NCI-H2227 treated with DMSO at 0.1 percent for 48 hours (cell line): ENCODE measurements at regions not wholly inside any gene's neighbourhood (a gene's known extent, or its start where the extent isn't known, plus 50 kb on each side); places are given as distances from the start of the nearest gene placed in this dataset.
"Not testable (repeated sequence)": the region's sequence is repeated elsewhere in the genome, so short reads cannot be mapped to it uniquely, and the experiment has no call there.

Source experiments
- DNase-seq: peaks from one replicate; lab custom pipeline; 2025; lab: John Stamatoyannopoulos, UW

DNA sequence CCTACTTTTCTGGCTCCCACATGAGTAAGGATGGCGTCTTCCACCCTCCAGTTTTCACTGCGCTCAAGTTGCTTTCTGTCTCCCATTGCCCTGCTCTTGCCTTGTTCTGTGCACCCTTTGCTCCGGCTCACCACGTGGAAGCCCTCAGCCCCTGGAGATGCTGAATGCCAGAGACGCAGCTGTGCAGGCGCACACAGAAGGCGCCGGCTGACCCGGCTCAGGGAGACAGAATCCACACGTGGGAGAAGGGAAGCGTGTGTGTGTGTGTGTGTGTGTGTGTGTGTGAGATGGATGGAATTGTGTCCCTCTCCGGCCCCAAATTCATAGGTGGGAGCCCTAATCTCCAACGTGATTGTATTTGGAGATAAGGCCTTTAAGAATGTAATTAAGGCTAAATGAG lies 118.2 kb upstream of the ERRFI1 start:
- no peak for DNase-seq

DNA sequence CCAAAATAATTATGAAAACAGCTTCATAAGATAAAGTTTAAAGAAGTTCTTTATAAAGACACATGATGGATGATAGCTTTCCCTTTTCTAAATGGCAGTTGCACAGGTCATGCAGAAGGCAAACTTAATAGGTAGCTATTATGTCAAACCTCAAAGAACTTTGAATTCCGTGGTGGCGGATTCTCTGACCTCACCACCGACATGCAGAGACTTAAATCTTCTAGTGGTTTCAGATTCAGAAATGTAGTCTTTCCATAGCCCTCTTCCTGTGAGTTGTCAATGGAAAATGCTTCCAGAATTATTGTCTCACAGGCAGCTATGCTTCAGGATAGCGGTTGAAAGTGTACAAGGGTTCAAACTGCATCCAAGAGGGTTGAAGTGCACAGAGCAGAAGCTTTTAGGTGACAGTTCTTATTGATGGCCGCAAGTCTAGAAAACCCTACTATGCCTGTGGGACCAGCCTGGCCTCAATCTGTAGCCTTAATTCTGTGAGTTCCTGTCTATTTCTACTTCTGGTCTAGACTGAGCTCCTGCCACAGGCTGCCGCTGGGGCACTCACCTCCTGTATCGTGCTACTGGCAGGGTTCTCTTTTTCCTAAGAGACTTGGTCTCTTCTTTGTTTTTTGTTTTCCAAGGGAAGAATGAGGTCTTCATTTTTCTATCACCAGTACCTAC lies 117.0 kb upstream of the ERRFI1 start:
- peak; percentile 82 for DNase-seq

DNA sequence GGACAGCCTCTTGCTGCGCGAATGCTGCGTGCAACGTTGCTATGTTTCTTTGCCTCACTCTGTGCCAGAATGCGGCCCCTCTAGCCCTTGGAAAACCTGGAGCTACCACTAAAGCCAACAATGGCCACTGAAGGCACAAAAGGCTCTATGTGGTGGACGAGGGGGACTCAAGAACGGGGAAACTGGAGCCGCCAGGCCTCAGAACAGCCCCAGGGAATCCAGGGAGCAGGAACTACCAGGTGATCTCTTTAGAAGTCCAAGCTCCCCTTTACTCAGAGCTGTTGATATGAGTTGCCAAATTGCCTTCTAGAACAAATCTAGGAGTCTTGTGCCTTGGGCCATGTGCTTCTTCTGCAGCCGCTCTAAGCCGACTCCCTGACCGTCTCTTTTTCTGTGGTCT lies 113.8 kb upstream of the ERRFI1 start:
- no peak for DNase-seq

DNA sequence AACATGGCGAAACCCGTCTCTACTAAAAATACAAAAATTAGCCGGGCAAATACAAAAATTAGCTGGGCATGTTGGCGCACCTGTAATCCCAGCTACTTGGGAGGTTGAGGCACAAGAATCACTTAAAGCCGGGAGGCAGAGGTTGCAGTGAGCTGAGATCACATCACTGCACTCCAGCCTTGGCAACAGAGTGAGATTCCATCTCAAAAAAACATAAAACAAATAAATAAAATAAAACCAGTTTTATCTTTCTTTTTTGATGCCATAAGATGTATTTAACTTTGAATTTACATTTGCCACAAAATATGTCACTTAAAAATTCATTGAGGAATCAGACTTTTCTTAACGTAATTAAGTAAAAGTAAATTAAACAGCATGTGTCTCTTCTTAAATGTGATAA lies 113.3 kb upstream of the ERRFI1 start:
- DNase-seq = no peak

DNA sequence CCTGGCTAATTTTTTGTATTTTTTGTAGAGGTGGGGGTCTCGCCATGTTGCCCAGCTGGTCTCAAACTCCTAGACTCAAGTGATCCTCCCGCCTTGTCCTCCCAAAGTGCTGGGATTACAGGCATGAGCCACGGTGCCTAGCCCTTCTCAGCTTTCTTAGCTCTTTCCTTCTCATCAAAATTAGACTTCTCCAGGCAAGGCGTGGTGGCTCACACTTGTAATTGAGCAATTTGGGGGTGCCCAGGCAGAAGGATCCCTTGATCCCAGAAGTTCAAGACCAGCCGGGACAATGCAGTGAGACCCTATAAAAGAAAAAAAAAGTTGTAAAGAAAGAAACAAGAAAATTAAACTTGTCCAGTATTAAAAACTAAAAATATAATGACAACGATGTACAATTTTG lies 112.6 kb upstream of the ERRFI1 start:
- DNase-seq = no peak

DNA sequence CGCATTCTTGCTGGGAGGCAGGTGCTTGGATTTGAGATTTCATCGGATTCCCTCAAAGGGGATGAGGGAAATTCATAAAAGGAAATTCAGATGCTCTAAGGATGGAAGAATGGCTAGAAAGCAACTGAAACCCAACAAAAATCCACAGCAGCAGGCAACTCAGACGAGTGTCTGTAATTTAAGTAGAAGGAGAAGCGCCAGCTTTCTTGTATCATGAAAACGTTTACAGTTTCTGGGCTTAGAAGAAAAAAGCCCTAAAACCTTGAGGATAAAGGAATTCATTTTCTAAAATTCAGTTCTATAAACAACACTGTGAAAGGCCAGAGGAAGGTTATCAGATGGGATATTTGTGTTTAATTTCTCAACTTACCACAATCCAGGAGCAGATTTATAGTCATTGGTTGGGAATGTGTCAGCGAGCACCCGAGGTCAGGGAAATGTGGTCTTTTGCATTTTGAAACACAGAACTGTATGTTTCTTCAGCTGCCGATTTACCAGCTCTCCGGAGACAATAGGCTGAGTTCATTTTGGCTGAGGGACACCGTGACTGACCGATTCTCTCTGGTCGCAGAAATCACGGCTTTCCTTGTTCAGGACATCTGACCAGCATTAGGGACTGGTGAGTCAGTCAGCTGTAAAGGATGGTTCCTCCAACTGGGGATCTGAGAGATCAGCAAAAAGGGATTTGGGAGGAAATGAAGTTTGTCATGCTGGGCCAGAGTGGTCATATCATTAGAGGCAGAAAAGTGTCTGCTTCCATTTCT lies 111.6 kb upstream of the ERRFI1 start:
- DNase-seq = no peak

DNA sequence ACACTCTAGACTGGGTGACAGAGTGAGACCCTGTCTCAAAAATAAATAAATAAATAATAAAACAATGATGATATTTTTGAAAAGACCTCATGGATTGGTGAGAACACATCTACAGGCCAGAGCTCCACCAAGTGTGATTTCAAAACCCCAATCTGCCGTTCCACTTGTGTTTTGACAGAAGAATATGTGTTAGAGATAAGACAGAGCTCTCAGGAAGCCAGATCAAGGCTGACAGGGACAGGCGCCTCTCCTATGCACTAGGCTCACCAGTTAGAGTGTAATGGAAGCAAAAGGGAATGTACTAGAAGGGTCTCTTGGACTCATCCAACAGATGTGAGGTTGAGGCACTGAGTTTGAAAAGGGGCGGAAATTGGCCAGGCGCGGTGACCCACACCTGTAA lies 110.7 kb upstream of the ERRFI1 start:
- DNase-seq = no peak

DNA sequence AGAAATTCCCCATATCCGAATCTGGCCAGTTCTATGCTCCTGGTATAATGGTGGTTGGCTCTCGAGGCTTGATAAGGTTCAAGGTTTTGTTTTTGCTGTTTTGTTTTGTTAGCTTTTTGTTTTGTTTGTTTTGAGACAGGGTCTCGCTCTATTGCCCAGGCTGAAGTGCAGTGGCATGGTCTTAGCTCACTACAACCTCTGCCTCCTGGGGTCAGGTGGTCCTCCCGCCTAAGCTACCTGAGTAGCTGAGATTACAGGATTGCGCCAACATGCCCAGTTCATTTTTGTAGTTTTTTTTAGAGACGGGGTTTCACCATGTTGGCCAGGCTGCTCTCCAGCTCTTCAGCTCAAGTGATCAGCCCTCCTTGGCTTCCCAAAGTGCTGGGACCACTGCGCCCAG lies 109.1 kb upstream of the ERRFI1 start:
- DNase-seq = no peak

DNA sequence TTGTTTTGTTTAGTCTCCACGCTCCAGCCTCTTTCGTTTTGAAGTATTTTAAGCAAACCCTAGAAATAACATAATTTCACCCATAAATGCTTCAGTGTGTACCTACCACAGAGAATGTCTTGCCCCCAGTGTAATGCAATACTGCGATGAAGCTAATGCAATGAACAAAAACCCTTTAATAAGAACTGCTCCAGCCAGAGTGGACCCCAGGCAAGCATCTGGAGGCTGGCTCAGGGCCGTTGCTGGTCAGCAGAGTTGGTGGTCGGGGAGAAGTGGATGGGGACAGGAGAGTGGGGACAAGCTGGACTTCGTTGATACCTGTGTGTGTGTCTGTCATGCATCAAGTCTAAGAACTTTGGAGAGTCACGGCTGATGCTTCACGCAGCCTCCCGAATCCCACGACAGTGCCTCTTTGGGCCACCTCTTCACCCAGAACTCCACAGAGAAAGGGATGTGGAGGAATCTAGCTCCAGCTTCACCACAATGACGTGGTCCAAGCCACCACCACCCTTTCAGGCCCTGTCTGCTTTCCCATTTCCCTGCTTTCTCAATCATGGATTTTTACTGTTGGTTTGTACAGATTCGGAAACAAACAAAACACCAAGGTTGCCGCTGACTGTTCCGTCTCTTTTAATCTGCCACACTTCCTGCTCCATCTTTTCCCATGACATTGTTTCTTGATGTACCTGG lies 108.6 kb upstream of the ERRFI1 start:
- no peak for DNase-seq

DNA sequence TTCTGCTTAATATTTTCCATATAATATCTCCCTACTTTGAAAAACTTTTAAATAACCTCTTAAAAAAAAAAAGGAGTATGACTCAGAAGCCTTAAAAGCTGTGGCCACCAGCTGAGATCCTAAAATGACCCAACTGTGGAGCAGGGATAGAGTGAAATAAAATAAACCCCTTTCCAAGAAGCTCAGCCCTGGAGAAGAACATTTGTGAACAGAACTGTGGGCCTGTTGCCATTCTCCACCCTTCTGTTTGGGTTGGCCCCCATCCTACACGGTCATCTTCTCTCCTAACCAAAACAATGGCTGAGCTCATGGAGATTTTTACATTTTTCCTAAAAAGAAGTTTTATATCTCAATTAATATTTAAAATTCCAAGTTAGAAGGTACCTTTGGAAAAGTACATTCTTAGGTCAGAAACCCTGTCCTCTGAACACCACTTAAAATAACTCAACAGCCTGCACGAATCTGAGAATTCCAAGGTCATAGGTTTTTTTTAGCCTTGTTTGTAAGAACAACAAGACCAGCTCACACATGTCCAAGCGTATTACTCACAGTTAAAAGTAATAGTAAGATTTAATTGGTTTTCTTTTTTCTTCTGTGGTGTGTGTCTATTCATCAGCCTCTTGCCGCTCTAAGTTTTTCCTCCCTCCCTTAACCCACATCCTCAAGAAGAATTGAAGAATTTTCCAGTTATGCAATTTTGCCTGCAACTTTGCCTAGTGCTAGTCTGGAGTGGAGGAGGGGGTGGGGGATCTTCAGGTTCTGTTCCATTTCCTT lies 107.7 kb upstream of the ERRFI1 start:
- no peak for DNase-seq

DNA sequence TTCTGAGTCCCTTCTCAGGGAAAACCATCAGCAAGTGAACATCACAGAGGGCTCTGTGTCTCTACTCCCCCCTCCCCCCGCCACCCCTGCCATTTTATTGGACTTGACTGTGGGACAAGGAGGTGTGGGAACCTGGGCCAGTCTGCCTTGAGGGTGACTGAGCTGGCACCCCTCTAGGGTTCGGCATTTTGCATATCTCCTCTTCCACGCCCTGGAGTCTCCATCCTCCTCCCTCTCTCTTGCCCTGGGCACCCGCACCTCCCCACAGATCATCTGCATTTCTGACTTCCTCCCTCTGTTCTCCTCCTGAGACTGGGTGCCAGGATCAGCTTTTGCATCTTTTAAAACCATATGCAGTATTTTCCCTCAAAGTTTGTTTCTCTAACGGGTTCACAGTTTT lies 107.1 kb upstream of the ERRFI1 start:
- no peak for DNase-seq

DNA sequence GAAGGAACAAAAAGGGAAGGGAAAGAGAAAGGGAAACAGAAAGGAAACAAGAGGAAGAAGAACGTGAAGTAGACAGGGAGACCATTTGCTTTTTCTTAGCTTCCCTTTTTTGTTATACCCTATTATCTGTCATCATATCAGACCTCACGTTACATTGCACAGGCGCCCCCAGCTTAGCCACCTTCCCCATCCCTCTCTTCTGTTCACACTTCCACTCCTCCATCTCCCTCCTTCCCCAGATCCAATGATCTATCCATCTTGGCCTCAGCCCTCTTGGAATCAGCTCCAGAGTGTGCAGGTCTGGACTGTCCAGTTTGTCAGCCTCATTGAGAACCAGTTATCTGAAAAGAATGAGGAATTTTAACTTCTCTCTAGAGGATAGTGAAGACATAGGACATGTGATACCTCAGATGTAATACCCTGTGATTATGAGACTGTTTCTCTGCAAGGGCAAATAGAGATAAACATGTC lies 101.1 kb upstream of the ERRFI1 start:
- DNase-seq = no peak

DNA sequence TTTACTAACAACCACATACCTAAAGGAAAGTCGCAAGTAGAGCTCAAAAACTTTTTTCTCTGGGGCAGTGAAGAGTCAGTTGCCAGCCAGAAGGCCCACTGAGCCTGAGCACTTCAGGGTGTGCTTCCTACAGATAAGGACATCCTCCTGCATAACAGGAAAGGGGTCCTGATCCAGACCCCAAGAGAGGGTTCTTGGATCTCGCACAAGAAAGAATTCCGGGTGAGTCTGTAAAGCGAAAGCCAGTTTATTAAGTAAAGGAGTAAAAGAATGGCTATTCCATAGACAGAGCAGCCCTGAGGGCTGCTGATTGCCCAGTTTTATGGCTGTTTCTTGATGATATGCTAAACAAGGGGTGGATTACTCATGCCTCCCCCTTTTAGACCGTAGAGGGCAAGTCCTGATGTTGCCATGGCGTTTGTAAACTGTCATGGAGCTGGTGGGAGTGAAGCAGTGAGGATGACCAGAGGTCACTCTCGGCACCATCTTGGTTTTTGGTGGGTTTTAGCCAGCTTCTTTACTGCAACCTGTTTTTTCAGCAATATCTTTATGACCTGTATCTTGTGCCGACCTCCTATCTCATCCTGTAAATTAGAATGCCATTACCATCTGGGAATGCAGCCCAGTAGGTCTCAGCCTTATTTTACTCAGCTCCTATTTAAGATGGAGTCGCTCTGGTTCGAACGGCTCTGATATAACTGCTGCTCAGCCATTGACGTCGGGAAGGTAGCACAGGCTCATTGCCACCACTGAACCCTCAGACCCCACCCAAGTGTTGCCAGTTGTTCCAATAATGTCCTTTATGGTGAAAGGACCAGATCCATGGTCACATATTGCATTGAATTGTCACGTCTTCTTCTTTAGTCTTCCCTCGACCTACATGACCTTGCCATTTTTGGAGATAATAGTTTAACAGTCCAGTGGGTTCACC lies 96.6 kb upstream of the ERRFI1 start:
- no peak for DNase-seq

DNA sequence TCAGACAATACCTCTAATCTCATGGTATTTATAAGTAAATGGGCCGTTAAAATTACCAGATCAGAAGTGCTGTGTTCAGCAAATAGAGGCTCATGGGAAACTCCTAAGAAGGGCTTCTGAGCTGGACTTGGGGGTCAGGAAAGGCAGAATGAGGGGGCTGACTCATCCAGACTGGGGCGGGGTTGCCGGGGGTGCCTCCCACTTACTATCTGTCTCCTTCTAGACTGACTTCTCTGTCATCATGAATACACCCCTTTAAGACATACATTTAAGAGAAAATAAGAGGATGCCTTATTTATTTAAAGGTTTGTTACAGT lies 96.0 kb upstream of the ERRFI1 start:
- no peak for DNase-seq

DNA sequence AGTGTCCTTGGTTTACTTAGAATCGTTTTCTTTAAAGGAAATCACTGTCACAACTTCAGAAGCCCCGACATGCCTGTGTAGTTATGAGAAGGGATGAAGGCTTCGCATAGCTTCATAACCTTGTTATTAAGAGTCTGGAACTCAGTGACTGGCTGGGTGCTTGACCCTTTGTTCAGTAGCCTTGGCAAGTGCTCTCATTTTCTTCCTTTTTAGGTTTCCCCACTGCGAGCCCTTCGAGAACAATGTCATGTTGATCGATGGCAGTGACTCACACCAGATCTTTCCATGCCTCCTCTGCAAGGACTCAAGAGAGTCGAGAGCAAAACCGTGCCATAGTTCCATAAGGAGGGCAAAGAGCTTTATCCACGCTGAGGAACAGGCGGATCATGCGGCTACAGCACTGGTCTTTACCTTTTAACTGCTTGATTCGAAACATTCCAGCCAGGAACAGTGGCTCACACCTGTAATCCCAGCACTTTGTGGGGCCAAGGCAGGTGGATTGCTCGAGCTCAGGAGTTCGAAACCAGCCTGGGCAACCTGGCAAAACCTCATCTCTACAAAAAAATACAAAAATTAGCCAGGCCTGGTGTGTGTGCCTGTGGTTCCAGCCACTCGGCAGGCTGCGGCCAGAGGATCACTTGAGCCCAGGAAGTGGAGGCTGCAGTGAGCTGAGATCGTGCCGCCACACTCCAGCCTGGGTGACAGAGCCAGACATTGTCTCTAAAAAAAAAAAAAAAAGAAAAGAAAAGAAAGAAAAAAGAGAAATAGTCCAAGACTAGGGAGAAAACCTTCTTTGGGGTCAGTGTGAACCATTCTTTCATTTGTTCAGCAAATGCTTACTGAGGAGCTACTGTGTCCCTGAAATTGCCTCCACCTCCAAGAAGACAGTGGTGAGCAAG lies 95.4 kb upstream of the ERRFI1 start:
- DNase-seq = peak; percentile 61

DNA sequence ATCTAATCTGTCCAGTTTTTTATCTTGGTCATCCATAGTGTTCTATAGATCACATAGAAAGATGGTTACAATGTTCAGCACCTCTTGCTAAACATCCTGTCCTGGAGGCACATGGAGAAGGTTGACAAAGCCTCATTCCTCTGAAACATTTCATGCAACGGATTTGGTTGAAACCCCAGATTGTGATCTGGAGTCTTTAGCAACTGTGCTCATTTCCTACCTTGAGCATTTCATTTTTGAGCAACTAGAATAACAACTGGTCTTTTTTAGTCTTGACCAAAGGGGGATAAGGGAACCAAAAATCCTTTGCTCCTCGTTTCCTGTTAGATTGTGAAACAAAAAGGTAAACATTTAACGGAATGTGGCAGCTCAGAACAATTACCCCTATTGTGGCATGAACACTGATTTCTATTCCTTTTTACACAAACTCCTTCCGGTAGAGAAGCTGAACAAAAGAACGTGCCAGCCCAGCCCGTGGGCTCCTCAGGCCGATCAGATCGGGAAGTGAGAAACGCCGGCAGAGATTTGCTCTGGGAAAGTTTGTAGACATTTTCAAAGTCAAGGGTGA lies 94.7 kb upstream of the ERRFI1 start:
- DNase-seq = no peak

DNA sequence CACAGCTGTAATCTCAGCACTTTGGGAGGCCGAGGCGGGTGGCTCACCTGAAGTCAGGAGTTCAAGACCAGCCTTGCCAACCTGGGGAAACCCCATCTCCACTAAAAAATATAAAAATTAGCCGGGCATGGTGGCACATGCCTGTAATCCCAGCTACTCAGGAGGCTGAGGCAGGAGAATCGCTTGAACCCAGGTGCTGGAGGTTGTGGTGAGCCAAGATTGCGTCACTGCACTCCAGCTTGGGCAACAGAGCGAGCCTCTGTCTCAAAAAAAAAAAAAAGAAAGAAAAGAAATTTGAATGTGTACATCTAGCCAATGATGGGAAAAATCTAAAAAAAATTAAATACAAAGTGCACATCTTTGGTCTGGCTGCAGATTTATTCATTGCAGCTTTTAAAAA lies 92.6 kb upstream of the ERRFI1 start:
- not testable (repeated sequence) for DNase-seq

DNA sequence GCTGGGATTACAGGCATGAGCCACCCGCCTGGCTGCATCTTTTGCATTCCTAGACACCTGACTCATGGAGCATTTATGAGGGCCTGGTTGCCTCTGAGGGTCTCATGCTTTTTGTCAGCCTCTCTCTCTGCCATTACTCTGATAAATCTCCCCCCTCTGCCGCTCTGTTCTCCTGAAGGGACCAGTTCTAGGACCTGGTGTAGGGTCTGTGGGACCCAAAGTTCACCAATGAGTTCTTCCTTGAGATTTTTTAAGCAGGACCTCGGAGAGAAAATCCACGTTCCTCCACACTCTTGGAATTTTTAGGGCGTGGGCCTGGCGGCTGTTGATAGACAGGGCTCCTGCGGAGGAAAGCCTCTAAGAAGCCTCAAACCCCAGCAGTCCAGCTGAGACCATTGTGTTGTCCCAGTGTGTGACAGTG lies 91.9 kb upstream of the ERRFI1 start:
- no peak for DNase-seq

DNA sequence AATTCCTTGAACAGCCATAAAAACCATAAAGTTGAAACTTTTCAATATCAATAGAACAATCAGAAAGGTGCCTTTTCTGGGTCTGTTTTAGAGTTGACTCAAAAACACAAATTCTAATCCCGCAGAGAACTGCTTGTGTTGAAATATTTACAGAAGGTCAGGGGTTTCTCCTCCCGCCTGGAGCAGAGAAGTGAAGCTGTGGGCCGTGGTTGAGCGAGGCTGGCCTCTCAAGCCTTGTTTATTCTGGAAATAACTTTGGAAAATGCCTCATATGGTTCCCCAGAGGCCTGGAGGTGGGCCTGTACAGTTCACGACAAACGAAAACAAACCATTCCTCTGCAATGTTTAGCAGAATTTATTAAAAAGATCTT lies 90.8 kb upstream of the ERRFI1 start:
- no peak for DNase-seq

DNA sequence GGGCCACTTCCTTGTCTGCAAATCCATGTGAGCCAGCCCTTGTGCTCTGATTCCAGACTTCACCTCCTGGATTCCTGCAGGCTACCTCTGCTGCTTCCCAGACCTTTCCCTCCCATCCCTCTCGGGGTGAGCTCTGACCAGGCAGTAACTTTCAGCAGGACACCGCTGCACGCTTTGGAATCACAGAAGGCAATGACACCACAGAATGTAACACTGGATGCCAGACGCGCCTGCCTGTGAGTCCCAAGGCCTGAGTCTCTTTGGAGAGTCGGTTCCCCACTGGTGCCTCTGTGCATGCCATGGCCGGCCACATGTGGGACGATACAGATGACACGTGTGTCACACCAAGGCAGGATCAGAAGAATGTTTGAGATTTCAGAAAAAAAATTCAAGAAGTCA lies 89.7 kb upstream of the ERRFI1 start:
- no peak for DNase-seq
